HFFc6 (cell line): ENCODE measurements at regions not wholly inside any gene's neighbourhood (a gene's known extent, or its start where the extent isn't known, plus 50 kb on each side); places are given as distances from the start of the nearest gene placed in this dataset.

Experiments used
- DNase-seq: peaks from one replicate; pipeline ENCODE4 v3.0.0-alpha.2; 2018
- H3K27ac Mint-ChIP-seq: 2 replicates; pipeline ENCODE4 v1.8.0; 2020; ENCODE audit warnings: mild to moderate bottlenecking, mixed read lengths
- H3K27me3 Mint-ChIP-seq: 2 replicates; pipeline ENCODE4 v1.8.0; 2021; ENCODE audit warnings: mild to moderate bottlenecking, moderate library complexity, mixed read lengths; ENCODE audit not compliant: insufficient read depth
- H3K36me3 Mint-ChIP-seq: 2 replicates; pipeline ENCODE4 v1.8.0; 2021; ENCODE audit warnings: low read depth, mixed read lengths
- H3K4me1 Mint-ChIP-seq: 2 replicates; pipeline ENCODE4 v1.8.0; 2020; ENCODE audit warnings: low read depth, mixed read lengths
- H3K4me3 Mint-ChIP-seq: 2 replicates; pipeline ENCODE4 v1.8.0; 2020; ENCODE audit warnings: mild to moderate bottlenecking, moderate library complexity, mixed read lengths
- H3K9me3 Mint-ChIP-seq: 2 replicates; pipeline ENCODE4 v1.8.0; 2020; ENCODE audit warnings: mild to moderate bottlenecking, mixed read lengths
- CTCF ChIP-seq: fragments of 200-600 bp; sonication (generic); IDR thresholded peaks from 2 replicates; pipeline ENCODE4 v1.5.0; 2021; ENCODE audit warnings: antibody characterized with exemption, mild to moderate bottlenecking

- Mint-ChIP-seq H3K4me1 (no peaks in the 10 kb centered on the region), H3K27ac (no peak overlapping the region), H3K27me3 (no peaks in the 10 kb centered on the region), H3K9me3 (peaks cover 31% of the 10 kb centered on the region), H3K4me3 (no peak overlapping the region), H3K36me3 (no peaks in the 10 kb centered on the region)
- DNase-seq: no peak
- TF ChIP-seq CTCF: no peak
These were observed 1143.6 kb upstream of the WWC1 start for GRCh38 chr5:167147879-167148278.

- Mint-ChIP-seq H3K9me3 (peaks cover 26% of the 10 kb centered on the region), H3K27ac (no peak overlapping the region), H3K4me1 (no peaks in the 10 kb centered on the region)
These were observed 1140.8 kb upstream of the WWC1 start for GRCh38 chr5:167150661-167151060.

DNA sequence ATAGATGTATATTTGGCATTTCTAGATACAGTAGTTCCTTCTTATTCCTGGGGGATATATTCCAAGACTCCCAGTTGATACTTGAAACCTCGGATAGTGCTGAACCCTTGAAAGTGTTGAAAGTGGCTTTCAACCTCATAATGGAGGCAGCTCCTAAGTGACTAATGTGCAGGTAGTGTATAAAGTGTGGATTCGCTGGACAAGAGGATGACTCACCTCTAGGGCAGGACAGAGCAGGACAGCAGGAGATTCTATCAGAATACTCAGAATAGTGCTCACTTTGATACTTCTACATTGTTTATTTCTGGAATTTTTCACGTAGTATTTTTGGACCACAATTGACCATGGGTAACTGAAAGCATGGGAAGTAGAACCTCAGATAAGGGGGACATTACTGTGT, 1138.9 kb upstream of the WWC1 start:
- Mint-ChIP-seq H3K27ac (no peak overlapping the region), H3K4me1 (no peaks in the 10 kb centered on the region)
- no peak for TF ChIP-seq CTCF

More at GRCh38 chr5:167150661-167151060, 1140.8 kb upstream of the WWC1 start:
- H3K27me3 Mint-ChIP-seq: no peaks in the 10 kb centered on the region
- no peak for TF ChIP-seq CTCF
- DNase-seq: no peak
- no peaks in the 10 kb centered on the region for H3K36me3 Mint-ChIP-seq
- H3K4me3 Mint-ChIP-seq: no peak overlapping the region

DNA sequence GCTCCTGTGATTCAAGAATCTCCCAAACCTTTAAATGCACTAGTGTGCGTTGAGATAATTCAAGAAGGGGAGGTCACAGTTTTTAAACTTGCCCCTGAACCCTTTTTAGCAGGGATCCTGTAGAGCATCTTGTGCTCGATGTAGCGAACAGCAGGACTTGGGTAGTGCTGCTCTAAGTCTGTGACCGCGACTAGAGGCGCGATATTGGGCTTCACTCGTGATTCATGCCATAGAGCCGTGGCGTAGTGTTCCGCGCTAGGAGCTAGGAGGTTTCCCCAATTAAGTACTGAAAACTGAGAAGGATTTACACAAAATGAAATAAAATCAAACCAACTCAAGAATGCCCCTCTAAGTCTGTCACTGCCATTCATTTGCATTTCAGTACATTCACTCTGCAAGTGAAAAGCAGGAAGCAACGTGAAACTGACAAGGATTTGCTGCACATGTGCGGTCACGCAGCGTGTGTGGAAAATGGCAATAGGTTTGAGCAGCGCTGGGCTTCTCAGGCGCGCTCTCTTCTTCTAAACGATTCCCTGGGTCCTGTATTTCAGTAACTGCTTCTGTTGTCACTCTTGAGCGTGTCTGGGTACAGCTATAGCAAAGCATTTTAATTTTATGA, 1135.9 kb upstream of the WWC1 start:
- TF ChIP-seq CTCF: no peak
- Mint-ChIP-seq H3K27me3 (no peaks in the 10 kb centered on the region; the same call in 1 of the 2 replicates), H3K27ac (no peak overlapping the region), H3K4me3 (no peak overlapping the region), H3K9me3 (peaks cover 26% of the 10 kb centered on the region), H3K36me3 (no peaks in the 10 kb centered on the region), H3K4me1 (no peaks in the 10 kb centered on the region)
- no peak for DNase-seq

More for the DNA sequence above, 1138.9 kb upstream of the WWC1 start:
- H3K27me3 Mint-ChIP-seq: no peaks in the 10 kb centered on the region
- no peaks in the 10 kb centered on the region for H3K36me3 Mint-ChIP-seq
- peaks cover 28% of the 10 kb centered on the region for H3K9me3 Mint-ChIP-seq
- no peak overlapping the region for H3K4me3 Mint-ChIP-seq
- DNase-seq: no peak

DNA sequence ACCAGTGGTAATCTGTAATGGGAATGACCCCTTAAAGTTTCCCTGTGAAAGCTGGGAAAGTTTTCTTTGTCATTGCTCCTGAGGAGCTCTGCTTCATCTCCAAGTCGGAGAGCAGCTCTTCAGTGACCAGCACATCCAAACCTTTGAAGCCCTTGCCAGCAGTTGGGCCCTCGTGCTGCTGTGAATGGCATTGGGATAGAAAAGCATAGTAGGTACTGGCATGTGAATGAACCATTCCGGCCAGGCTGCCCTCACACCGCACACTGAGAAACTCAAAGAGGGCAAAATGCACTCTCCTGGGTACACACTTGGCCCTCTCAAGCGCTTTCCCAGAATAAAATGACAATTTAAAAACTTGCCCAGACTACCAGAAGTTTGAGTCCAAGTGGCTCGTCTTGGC, 1135.0 kb upstream of the WWC1 start:
- Mint-ChIP-seq H3K9me3 (peaks cover 26% of the 10 kb centered on the region), H3K27ac (no peak overlapping the region), H3K27me3 (no peaks in the 10 kb centered on the region; the same call in 1 of the 2 replicates)

More for the DNA sequence above, 1135.0 kb upstream of the WWC1 start:
- no peak for DNase-seq
- no peak for TF ChIP-seq CTCF
- no peak overlapping the region for H3K4me3 Mint-ChIP-seq
- H3K4me1 Mint-ChIP-seq: no peaks in the 10 kb centered on the region
- no peaks in the 10 kb centered on the region for H3K36me3 Mint-ChIP-seq
